Adrenal gland (tissue), 9 donors: ENCODE measurements at regions not wholly inside any gene's neighbourhood (a gene's known extent, or its start where the extent isn't known, plus 50 kb on each side); places are given as distances from the start of the nearest gene placed in this dataset.

ENCODE experiments used
- DNase-seq, 7 donors: peaks; one replicate each; pipeline ENCODE4 v3.0.0-alpha.2; 2019 to 2020
- H3K27ac ChIP-seq, 5 donors: fragments of 200-600 bp; sonication (generic) in 4 of 5; 1 replicate in 3 of 5; 2 replicates in 2 of 5; pipeline versions ENCODE4 v1.5.1 to v1.8.0; 2016 to 2020; ENCODE audit warnings: mild to moderate bottlenecking in 1 of 5
- H3K27me3 ChIP-seq: fragments of 200-600 bp; 2 replicates; pipeline ENCODE4 v1.8.0; 2021
- H3K36me3 ChIP-seq, 2 donors: fragments of 200-600 bp; replicated peaks in 1 of 2; 1 replicate in 1 of 2; 2 replicates in 1 of 2; pipeline versions ENCODE4 v1.5.1 to v1.8.0; 2018 to 2022
- H3K4me1 ChIP-seq, 2 donors: fragments of 200-600 bp; replicated peaks in 1 of 2; 1 replicate in 1 of 2; 2 replicates in 1 of 2; pipeline versions ENCODE4 v1.5.1 to v1.8.0; 2018 to 2021
- H3K4me3 ChIP-seq, 4 donors: fragments of 200-600 bp; sonication (generic) in 3 of 4; one replicate each; pipeline ENCODE4 v1.5.1; 2016 to 2018
- H3K9me3 ChIP-seq, 3 donors: fragments of 200-600 bp; sonication (generic) in 1 of 3; replicated peaks in 1 of 3; 1 replicate in 2 of 3; 2 replicates in 1 of 3; pipeline versions ENCODE4 v1.5.1 to v1.8.0; 2016 to 2021
- CTCF ChIP-seq, 6 experiments: fragments of 450-650 bp in 4 of 6; fragments of 200-600 bp in 2 of 6; sonication (generic) in 1 of 6; IDR thresholded peaks; 1 replicate in 5 of 6; 2 replicates in 1 of 6; pipeline versions ENCODE4 v1.5.1 to v1.8.0; 2016 to 2021; ENCODE audit warnings: antibody characterized with exemption in 6 of 6, mild to moderate bottlenecking in 2 of 6, moderate library complexity in 1 of 6
- POLR2A ChIP-seq, 2 donors: fragments of 450-650 bp; IDR thresholded peaks; one replicate each; pipeline ENCODE4 v1.6.1; 2017; ENCODE audit warnings: antibody characterized with exemption in 2 of 2, mild to moderate bottlenecking in 2 of 2, moderate library complexity in 1 of 2
- WGBS, 4 donors: extraction: QIAGEN DNeasy Blood & Tissue Kit in 2 of 4; methylation state at CpG; one replicate each; pipeline versions ENCODE4 v1.1.5 to v1.1.7; 2013 to 2017; 5-methylcytosine and 5-hydroxymethylcytosine counted together
- intact Hi-C, 2 donors: fragments of 100-400 bp; cut with DNase I; formaldehyde crosslinking; loops; one replicate each; pipeline versions ENCODE4 v1.14.1 to v1.15.0; 2022 to 2023
- donor health status: healthy with polysubstance abuse.
- donor health status: Bipolar disorder and iron deficiency.
- donor health status: DM: yes; HTN: yes; CAD: no.
- donor health status: DM: no; HTN: no; CAD: no.
- donor health status: DM: no; HTN: no; CAD: no.

GRCh38 chr21:27366036-27366435, 399.1 kb upstream of the ADAMTS5 start:
- H3K4me3 ChIP-seq = no peak overlapping the region
- H3K36me3 ChIP-seq = no peaks in the 10 kb centered on the region
- no peak for DNase-seq
- no peaks in the 10 kb centered on the region for H3K9me3 ChIP-seq
- WGBS, 4 donors = 84 to 92% (median 88%) methylated on average over 4 of the region's 4 CpGs
- H3K4me1 ChIP-seq = peaks cover 8 to 10% of the 10 kb centered on the region in 2 donors
- intact Hi-C loops = no loop called here
- TF ChIP-seq POLR2A (IDR thresholded peaks at IDR 0.05) = no peak
- no peak for TF ChIP-seq CTCF (IDR thresholded peaks at IDR 0.05)
- no peaks in the 10 kb centered on the region for H3K27me3 ChIP-seq
- no peak overlapping the region for H3K27ac ChIP-seq

GRCh38 chr21:27365394-27365793, 398.5 kb upstream of the ADAMTS5 start:
- Histone ChIP-seq H3K27me3 (no peaks in the 10 kb centered on the region), H3K9me3 (no peaks in the 10 kb centered on the region), H3K4me1 (peaks cover 2 to 4% of the 10 kb centered on the region in 2 donors), H3K4me3 (no peak overlapping the region), H3K36me3 (no peaks in the 10 kb centered on the region), H3K27ac (no peak overlapping the region)
- no peak for DNase-seq
- no peak for TF ChIP-seq CTCF (IDR thresholded peaks at IDR 0.05)
- no peak for TF ChIP-seq POLR2A (IDR thresholded peaks at IDR 0.05)
- intact Hi-C loops = no loop called here

GRCh38 chr21:27363719-27364477, 397.0 kb upstream of the ADAMTS5 start:
- Histone ChIP-seq H3K27me3 (no peaks in the 10 kb centered on the region), H3K36me3 (no peaks in the 10 kb centered on the region), H3K27ac (no peak overlapping the region), H3K4me1 (no peaks in the 10 kb centered on the region), H3K9me3 (no peaks in the 10 kb centered on the region), H3K4me3 (no peak overlapping the region)
- intact Hi-C loops = no loop called here
- no peak for TF ChIP-seq CTCF (IDR thresholded peaks at IDR 0.05)
- no peak for TF ChIP-seq POLR2A (IDR thresholded peaks at IDR 0.05)
- DNase-seq = no peak
- 87 to 94% (median 90%) methylated on average over 3 of the region's 3 CpGs for WGBS, 4 donors

- H3K36me3 ChIP-seq = no peaks in the 10 kb centered on the region
- H3K9me3 ChIP-seq = no peaks in the 10 kb centered on the region
- WGBS, 4 donors = 73 to 86% (median 80%) methylated on average over 1 of the region's 1 CpG
- no peaks in the 10 kb centered on the region for H3K4me1 ChIP-seq
- DNase-seq = no peak
- no peak overlapping the region for H3K4me3 ChIP-seq
- no peaks in the 10 kb centered on the region for H3K27me3 ChIP-seq
- no peak overlapping the region for H3K27ac ChIP-seq
- no peak for TF ChIP-seq CTCF (IDR thresholded peaks at IDR 0.05)
- TF ChIP-seq POLR2A (IDR thresholded peaks at IDR 0.05) = no peak
- intact Hi-C loops = no loop called here
Measured at GRCh38 chr21:27362249-27362648, 395.4 kb upstream of the ADAMTS5 start.
